Tibial nerve (tissue), 4 donors: ENCODE measurements at regions not wholly inside any gene's neighbourhood (a gene's known extent, or its start where the extent isn't known, plus 50 kb on each side); places are given as distances from the start of the nearest gene placed in this dataset.

Experiments
- EP300 ChIP-seq, 2 donors: sonication (generic); formaldehyde crosslinking; IDR thresholded peaks; one replicate each; pipeline ENCODE4 v1.6.1; 2017; ENCODE audit warnings: antibody characterized with exemption in 2 of 2, mild to moderate bottlenecking in 1 of 2
- POLR2A ChIP-seq, 2 donors: fragments of 450-650 bp; IDR thresholded peaks; one replicate each; pipeline ENCODE4 v1.6.1; 2017; ENCODE audit warnings: antibody characterized with exemption in 2 of 2, mild to moderate bottlenecking in 2 of 2, moderate library complexity in 2 of 2
- TF ChIP-seq, protein P1 (sequence below), 5 experiments: fragments of 200-600 bp in 3 of 5; fragments of 450-650 bp in 2 of 5; sonication (generic) in 3 of 5; IDR thresholded peaks; one replicate each; pipeline ENCODE4 v1.5.1; 2016 to 2019; ENCODE audit warnings: antibody characterized with exemption in 5 of 5, mild to moderate bottlenecking in 3 of 5, moderate library complexity in 2 of 5

DNA sequence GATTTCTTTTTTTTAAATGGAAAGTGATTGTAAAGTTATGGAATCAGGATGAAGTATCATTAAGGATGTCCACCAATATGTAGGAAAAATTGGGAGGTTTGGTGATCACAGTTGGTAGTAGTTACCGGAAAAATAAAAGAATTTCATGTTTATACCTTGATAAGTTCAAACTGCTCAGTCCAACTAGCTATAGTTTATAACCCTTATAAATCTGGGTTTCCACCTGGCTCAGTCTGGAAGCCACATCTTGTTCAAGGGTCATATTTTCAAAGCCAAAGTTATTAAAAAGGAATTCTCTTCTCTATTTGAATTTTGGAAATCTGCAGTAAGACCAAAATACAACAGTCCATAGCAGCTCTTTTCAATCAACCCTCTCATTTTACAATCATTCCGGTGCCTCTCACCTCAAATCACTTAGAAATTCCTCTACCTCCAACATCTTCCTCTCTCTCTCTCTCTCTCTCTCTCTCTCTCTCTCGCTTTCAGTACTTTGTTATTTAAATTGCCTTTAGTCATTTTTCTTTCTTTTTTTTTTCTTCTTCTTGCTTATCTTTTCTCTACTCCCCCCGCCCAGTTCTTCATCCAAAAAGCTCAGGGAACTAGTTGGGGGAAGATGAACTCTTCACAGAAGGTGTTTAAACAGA, 186.2 kb upstream of the TBC1D5 start:
- TF ChIP-seq, protein P1, sequence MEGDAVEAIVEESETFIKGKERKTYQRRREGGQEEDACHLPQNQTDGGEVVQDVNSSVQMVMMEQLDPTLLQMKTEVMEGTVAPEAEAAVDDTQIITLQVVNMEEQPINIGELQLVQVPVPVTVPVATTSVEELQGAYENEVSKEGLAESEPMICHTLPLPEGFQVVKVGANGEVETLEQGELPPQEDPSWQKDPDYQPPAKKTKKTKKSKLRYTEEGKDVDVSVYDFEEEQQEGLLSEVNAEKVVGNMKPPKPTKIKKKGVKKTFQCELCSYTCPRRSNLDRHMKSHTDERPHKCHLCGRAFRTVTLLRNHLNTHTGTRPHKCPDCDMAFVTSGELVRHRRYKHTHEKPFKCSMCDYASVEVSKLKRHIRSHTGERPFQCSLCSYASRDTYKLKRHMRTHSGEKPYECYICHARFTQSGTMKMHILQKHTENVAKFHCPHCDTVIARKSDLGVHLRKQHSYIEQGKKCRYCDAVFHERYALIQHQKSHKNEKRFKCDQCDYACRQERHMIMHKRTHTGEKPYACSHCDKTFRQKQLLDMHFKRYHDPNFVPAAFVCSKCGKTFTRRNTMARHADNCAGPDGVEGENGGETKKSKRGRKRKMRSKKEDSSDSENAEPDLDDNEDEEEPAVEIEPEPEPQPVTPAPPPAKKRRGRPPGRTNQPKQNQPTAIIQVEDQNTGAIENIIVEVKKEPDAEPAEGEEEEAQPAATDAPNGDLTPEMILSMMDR (IDR thresholded peaks at IDR 0.05), result no peak
- TF ChIP-seq EP300 (IDR thresholded peaks at IDR 0.05), result no peak
- TF ChIP-seq POLR2A (IDR thresholded peaks at IDR 0.05), result no peak
